Midbrain (tissue), 1 donor: ENCODE measurements at regions not wholly inside any gene's neighbourhood (a gene's known extent, or its start where the extent isn't known, plus 50 kb on each side); places are given as distances from the start of the nearest gene placed in this dataset.
"Not testable (repeated sequence)": the region's sequence is repeated elsewhere in the genome, so short reads cannot be mapped to it uniquely, and the experiment has no call there.

Source experiments
- DNase-seq: peaks from one replicate; lab custom pipeline; 2025; lab: John Stamatoyannopoulos, UW

DNA sequence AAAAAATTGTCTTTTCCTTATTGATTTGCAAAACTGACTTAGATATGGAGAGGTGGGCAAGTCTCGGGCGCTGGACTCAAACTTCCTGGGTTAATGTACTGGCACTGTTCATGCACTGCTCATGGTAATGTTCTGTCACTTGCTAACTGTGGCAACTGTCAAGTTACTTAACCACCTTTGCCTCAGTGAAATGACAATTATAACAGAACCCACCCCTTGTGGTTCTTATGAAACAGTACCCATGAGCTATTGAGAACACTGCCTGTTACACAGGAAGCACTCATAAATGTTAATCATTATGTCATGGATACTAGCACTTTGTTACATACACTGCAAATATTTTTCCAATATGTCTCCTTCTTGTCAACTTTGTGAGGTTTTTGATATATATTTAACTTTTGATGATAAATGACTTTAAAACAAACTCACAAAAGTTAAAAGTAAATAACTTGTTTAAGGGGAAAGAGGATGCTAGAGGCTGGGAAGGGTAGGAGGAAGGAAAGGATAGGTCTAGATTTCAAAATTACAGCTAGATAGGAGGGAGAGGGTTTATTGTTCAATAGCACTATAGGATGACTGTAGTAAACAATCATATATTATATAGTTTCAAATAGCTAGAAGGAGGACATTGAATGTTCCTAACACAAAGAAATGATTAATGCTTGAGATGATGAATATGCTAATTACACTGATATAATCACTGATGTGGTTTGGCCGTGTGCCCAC is 342.5 kb downstream of the ADGRL2 start:
- no peak for DNase-seq

DNA sequence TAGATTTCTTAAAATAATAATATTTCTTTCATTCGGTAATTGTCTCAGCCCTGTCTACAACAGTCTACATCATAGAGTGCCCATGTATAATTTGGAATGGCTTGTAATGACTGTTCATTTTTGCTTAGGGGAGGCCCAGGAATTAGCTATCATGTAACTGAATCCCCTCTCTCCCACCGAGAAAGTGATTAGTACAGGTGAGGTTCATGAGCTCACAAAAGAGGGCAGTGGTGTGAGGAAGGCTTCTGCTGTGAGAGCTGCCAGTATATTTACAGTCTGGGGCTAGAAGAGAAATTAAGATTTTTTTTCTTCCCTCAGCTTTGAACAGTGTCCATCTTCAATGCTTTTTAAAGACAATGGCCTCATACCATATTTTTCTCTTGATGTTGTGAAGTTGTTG is 340.7 kb downstream of the ADGRL2 start:
- DNase-seq, result no peak

DNA sequence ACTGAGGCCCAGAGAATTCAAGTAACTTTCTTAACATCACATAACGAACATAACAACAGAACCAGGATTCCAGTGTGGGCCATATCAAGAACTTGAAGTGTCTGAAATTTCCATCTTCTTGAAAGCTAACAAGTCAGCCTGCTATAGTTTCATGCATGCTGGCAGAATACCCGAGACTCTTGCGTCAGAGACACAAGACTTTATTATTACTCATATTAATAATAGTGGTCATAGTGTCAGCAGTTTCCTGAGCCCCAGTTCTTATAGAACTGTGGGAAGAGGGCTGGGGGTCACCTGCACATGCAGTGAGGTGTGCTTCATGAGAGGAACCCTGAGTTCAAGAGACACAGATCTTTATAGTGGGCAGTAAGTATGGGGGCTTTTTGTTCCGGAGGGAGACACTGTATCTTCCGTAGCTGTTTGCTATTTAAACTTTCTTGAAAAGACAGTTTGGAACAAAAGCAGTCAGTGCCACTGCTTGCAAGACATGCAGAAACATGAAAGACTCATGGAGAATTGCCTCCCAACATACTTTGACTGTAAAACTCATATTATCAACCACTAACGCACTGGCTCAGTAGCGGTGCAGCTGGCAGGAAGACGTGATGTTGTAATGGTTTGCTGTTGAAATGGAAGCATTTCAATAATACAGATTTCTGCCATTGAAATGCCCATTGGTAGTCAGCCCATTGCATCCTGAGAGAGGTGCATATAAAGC is 339.2 kb downstream of the ADGRL2 start:
- DNase-seq, result no peak

DNA sequence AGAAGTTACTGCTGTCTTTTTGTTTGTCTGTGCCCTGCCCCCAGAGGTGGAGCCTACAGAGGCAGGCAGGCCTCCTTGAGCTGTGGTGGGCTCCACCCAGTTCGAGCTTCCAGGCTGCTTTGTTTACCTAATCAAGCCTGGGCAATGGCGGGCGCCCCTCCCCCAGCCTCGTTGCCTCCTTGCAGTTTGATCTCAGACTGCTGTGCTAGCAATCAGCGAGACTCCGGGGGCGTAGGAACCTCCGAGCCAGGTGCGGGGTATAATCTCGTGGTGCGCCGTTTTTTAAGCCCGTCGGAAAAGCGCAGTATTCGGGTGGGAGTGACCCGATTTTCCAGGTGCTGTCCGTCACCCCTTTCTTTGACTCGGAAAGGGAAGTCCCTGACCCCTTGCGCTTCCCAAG is 335.6 kb downstream of the ADGRL2 start:
- DNase-seq, result not testable (repeated sequence)

DNA sequence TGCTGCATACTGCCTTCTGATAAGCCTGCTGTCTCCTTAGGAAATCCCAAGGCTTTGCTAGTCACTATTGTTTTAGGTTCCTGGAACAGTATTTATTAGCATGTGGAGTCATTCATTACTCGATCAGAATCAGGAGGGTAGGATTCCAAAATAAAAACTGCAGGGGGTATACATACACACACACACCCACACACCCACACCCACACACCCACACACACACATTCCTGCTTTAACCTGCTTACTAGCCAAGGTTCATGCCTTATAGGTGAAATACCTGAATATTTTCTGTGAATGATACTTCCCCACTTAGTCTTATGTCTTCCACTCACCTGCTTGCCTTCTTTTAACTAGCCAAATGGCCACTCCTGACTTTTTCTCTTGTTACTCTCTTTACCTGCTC is 325.1 kb downstream of the ADGRL2 start:
- DNase-seq, result no peak

DNA sequence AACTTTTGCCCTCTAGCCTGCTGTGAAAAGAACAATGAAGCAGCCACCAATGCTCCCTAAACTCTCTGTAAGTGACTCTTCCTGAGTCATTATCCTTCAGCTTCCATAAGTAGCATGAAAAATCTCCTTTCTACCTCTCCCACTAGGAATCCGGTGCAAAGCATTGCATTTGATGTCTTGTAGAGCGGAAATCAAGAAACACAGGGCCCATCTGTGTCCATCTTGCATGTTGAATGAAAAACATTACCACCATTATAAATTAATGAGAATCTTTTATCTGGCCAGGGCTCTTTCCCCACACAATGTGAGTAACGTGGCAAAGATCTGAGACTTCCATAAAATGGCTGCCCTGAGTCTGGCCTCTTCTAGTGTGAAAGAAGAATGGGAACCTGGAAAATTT is 324.4 kb downstream of the ADGRL2 start:
- no peak for DNase-seq

DNA sequence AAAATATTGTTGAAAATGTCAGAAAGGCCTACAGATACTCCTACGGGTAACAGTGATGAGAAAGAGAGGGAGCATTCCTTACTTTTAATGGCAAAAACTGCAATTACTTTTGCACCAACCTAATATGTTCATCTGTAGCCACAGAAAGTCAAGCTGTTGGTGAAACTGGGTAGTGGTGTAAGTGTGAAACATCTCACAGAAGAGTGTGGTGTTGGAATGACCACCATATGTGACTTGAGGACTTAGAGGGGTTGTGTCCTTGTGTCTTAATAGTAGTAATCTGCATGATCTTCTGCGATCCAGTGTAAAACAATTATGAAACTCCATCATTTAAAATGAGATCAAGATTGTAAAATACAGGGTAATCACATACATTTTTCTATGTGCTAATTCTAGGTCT is 320.7 kb downstream of the ADGRL2 start:
- no peak for DNase-seq

DNA sequence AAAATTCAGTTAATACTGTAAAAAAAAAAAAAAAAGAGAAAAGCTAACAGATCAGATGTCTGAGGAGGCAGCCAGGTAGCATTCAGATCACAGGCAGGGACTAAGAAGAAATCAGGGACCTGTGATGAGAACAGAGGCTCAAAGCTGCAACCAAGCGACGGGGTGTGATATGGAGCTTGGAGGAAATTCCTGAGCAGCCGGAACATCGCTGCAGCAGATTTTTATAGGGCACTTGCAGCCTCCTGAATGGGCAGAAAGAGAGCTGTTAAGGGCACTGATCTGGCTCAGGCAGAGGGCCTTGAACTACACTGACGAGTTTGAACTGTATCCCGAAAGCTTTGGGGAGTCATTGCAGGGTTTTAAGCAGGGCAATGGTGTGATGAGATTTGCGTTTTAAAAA is 315.4 kb downstream of the ADGRL2 start:
- DNase-seq, result no peak

DNA sequence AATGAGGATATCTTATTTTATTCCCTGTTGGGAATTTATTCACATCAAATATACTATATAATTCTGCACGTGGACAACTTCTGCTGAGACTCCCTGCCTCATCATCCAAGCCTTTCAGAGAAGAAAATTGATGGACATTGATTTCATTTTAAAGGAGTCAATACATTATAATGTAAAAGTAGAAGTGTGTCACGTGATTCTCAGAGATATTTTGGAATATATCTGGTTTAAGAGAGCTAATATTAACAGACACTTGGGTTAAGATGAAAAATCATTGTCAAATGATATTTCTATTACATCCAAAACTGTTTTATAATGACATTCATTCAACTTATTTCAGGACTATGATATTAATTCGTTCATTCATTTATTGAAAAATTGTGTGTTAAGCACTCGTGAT is 314.2 kb downstream of the ADGRL2 start:
- no peak for DNase-seq

DNA sequence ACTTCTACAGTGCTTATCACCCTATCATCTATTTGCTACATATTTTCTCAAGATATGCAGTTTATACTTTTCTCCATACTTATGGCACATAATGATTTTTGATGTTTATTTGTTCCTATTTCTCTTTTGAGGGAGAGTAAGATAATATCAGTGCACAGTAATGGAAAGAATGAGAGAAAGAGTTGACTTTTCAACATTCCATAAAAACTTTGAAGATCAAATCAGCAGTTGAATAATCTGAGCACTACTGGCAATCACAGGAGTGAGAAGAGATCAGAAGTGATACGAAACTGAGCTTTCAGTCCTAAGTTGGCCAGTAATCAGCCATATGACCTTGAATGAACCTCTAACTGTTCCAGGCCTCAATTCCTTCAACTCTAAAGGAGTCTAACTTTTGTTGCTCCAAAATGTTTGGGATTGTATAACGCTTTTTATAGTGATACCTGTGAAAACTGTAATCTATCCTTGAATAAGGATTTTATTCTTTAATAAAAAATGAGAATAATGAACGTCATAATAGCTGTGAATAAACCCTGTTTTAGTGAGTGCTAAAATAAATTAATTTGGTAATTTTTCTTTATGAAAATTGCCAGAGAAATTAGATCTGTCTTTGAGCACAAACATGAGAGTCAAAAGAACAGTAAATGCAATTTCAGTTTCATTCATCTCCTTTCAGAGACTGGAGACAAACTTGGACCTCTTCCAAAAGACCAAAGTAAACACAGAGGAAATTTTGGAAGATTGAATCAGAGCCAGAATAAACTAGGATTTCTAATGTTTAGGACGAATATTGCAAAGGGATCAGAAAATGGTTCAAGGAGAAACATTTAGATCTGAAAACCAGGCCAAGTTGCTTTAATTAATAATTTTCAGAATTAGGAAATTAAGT is 309.9 kb downstream of the ADGRL2 start:
- DNase-seq, result no peak

DNA sequence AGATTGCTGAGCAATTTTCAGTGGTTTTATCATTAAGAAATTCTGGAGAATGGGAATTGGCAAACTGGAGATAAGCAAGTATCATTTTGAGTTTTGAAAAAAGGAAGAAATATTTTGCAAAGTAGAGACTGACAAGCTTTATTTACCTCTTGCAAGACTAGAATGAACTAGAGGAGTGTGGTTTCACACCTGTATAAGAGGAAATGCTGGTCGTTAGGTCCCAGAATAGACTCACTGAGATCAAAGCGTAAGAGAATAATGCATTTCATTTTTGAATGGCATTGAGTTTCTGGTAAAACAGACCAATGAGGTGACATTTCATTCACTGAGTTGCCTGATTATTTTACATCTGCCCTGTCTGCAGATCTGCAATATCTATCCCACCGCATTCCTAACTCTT is 308.1 kb downstream of the ADGRL2 start:
- no peak for DNase-seq

DNA sequence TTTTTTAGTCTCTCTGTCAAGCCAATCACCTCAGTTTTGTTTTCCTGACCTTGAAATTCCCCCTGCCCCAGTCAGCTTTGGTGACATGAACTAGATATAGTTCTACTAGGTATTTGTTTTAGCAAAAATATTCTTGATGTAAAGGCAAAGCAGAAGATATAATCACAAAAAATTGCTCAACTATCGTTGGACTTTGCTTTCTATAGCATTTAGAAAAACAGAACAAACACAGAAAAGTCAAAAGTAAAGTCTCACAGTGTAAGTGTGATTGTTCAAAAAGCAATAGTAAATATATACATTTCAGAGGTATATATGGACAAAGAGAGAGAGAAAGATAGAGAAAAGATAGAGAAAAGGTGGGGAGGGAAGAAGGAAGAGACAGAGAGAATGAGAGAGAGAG is 305.9 kb downstream of the ADGRL2 start:
- DNase-seq, result no peak

DNA sequence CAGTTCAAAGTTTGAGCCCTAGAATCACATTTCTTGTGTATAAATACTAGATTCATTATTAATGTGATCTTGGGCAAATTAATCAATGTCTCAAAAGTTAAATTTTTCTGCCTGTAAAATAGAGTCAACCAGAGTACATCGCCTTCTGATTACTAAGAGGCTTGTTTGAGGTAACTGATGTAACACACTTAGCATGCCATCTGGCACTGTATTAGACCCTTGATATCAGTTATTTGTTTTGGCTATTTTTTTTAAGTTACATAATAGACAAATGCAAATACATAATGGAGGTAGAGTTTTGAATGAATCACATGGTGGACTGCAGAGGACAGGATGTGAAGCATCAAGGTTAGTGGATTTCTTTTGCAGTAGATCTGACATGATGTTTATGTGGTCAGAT is 298.4 kb downstream of the ADGRL2 start:
- DNase-seq, result no peak

DNA sequence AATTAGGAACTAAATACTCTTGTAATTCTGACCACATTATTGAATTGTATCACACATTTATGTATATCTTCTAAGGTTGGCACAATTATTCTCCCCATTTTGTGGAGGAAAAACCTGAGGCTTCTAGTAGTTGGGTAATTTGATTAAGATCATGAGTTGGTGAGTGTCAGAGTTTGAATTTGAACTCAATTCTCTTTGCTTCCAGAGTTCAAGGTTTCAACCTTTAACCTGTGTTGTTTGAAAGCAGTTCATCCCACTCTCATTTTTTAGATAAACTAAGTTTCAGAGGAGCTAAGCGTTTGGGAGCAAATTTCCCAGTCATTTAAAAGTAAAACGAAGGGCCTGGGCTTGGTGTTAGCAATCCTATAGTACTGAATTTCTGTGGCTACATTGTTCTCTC is 293.4 kb downstream of the ADGRL2 start:
- no peak for DNase-seq

DNA sequence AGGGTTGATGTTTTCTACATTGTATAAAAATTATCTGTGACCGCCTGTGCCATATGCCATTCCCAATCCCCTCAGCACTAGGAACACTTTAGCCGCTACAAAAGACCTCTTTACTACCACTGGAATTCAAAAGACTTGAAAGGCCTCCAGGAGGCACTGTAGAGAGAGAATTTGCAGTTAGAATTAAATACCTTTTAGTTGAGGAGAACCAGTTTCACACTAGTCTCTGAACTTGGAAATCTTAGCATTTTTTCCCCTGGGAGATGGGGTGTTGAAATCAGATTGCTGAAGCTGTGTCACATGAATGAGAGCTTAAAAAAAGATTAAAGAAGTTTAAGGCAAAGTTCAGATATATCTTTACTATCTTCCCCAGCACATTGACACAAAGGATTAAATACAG is 291.0 kb downstream of the ADGRL2 start:
- no peak for DNase-seq

DNA sequence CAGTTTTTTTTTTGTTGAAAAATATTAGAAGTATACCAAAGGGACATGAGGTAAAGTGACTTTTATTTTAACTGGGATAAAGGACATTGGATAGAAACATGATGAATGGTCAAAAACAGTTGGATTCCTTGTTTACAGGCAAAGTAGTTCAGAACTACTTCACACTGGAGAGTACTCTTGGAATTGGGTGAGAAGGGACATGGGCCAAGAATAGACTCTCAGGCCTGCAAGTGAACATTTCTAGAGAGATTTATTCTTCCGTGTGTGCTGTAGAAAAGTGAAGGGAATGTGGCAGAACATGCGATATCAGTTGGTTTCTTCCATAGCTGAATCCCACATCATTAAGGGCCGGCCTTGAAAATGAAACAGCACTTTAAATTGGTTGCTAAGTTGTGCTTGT is 290.5 kb downstream of the ADGRL2 start:
- no peak for DNase-seq

DNA sequence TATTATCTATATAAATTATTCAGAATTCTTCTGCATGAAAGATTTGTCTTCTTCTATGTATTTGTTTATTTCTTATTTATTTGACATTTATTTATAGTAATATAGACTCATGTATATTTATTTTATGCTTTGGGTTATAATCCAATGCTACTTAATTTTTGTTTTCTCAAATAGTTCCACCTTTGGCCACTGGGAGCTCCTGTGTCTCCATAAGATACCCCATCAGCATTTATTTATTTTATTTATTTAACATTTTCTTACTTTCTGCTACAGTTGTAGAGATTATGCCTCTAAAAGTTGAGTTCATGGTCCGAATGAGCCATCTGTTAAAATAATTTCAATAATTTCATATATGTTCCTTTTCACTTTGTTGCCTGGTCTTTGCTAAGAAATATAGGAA is 289.4 kb downstream of the ADGRL2 start:
- DNase-seq, result no peak

DNA sequence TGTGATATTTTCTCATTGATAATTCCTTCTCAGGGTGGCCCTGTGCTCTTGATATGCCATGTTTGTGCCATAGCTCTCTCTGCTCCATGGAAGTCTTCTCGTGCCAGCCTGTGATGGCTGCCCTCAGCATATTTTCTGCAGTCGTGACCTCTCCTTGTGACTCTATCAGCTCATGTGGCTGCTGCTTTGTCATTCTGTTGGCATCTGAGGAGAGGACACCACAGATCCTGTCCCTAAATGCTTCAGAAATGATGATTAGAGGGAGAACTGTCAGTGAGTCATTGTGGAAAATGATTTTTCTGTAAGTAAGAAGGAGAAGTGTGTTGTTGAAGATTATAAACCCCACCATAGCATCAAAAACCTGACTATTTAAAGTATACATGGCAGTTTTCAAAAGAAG is 286.0 kb downstream of the ADGRL2 start:
- no peak for DNase-seq

DNA sequence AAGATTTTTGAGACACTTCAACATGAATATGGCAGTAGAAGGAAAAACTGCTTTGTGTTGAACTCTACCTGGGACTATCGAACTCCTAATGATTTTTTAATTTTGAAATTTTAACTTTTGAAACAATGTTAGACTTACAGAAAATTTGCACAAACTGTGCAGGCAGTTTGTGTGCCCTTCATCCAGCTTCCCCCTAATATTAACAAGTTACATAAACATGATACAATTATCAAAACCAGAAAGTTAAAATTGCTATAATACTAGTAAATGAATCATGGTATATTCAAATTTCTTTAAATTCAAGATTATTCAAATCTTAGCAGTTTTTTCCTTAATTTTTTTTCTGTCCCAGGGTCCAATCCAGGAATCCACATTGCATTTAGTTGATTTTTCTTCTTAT is 278.9 kb downstream of the ADGRL2 start:
- no peak for DNase-seq

DNA sequence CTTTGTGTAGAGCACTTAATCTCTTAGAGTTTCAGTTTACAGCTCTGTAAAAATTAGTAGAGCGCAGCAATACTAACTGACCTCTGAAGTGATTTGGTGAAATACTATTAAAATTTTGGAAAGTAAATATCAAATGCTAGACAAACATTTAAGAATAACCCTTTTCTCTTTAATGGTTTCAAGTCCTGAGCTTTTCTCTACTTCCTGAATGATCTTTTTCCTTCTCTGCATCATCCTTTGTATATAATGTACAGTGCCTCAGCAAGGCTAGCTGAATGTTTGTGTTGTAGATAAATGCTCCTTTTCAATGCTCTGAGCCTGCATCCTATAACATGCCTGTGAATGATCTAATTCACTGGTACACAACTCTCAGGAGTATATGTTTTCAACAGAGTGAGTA is 272.9 kb downstream of the ADGRL2 start:
- no peak for DNase-seq

DNA sequence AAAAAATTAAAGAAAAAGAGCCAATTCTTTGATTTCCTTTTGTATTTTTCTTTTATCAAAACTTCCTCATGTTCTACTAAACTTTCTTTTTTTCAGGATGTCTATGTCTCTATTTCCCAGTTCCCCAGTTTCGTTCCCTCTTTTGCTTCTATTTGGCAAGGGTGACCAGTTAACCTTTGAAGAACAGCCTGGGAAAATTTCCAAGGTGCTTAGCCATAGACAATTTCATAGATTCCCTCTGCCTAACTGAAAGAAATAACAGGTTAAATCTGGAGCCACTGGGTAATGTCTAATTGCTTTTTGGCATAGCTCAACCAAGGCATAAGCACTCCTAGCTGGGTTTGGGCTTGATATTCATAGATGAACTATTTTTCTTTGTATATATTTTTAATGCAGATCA is 272.3 kb downstream of the ADGRL2 start:
- DNase-seq, result no peak

DNA sequence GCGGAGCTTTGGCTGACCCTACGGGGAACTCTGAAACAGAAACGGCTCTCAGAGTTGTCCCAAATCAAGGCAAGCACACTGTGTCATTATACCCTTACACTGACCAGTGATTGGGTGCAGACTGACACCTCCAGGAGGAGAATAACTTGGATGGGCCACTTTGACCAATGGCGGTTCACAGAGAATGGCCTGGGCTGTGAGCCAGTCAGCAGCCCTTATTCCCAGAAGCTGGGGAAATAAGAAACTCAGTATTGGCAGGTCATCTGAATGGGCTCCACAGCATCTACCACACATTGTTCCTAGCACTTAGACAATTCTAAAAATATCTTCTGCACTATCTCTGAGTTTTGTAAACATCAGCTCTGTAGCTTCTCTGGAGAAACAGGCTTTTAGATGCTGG is 265.2 kb downstream of the ADGRL2 start:
- no peak for DNase-seq

DNA sequence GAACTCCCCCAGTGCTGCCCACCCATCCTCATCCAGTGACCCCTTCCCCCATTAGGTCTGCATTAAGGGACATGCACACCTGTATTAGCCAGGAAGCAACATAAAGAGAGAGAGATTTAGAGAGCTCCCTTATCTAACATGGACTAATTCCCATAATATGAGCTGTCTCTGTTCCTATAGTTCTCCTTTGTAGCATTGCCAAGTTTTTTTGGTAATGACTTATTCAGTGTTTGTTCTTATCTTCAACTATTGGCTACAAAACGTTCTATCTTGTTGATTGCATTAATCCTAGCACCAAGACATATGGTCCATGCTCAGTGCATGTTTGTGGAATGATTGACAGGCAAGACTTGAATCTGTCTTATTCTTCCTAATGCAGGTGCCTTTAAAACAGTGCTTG is 264.0 kb downstream of the ADGRL2 start:
- DNase-seq, result no peak
